ENCODE measurements at regions not wholly inside any gene's neighbourhood (a gene's known extent, or its start where the extent isn't known, plus 50 kb on each side); places are given as distances from the start of the nearest gene placed in this dataset.

- no peak for TF ChIP-seq CTCF (IDR thresholded peaks at IDR 0.05)
- no peak for TF ChIP-seq POLR2A (IDR thresholded peaks at IDR 0.05)
Measured at GRCh38 chr6:128597956-128598355, 77.6 kb upstream of the PTPRK start.

All from right lobe of liver (tissue), 4 donors.